GM21526 (cell line): ENCODE measurements at regions not wholly inside any gene's neighbourhood (a gene's known extent, or its start where the extent isn't known, plus 50 kb on each side); places are given as distances from the start of the nearest gene placed in this dataset.

Experiments
- ATAC-seq: cut with Tn5 transposase; IDR thresholded peaks from one replicate; pipeline ENCODE4 v1.9.1; 2021; ENCODE audit warnings: moderate library complexity; ENCODE audit not compliant: unreplicated experiment, low FRiP score

- no peak for ATAC-seq
These were observed 511.0 kb upstream of the HTR2A start for GRCh38 chr13:47407808-47408207.

- no peak for ATAC-seq
These were observed 502.7 kb upstream of the HTR2A start for GRCh38 chr13:47399599-47399998.

DNA sequence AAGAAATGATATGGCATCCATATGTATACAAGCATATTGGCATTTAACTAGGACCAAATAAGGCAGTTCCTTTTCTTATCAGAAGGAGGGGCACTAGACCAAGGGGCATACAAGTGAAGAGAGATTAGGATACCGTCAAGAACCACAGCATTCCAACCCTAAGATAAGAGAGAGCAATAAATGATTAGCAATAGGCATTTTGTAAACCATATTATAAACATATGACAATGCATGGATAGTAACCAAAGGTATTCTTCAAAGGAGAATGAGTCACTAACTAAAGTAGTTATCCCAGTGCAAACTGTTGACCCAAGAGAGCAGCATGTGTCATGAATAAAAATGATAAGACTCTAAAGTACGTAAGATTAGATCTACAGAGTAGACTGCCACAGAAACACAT is 500.9 kb upstream of the HTR2A start:
- ATAC-seq: no peak

GRCh38 chr13:47396915-47397314 is 500.1 kb upstream of the HTR2A start:
- no peak for ATAC-seq

DNA sequence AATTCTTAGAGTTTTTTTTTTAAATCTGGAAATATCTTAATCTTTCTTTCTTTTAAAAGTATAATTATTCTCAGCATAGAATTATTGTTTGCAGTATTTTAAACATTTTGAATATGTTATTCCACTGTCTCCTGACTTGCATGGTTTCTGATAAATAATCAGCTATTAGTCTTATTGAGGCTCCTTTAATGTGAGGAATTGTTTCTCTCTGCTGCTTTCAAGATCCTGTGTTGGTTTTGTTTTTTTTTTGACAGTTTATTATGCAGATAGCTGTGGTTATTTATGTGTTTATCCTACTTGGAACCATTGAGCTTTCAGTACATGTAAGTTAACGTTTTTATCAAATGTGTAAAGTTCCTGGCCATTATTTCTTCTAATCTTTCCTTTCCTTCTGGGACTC is 477.9 kb upstream of the HTR2A start:
- no peak for ATAC-seq

- ATAC-seq: no peak
These were observed 475.9 kb upstream of the HTR2A start for GRCh38 chr13:47372751-47373150.

GRCh38 chr13:47351798-47352197 is 454.9 kb upstream of the HTR2A start:
- ATAC-seq: no peak

GRCh38 chr13:47350334-47351124 is 453.7 kb upstream of the HTR2A start:
- no peak for ATAC-seq

GRCh38 chr13:47349211-47349610 is 452.4 kb upstream of the HTR2A start:
- no peak for ATAC-seq

GRCh38 chr13:47337781-47338507 is 441.1 kb upstream of the HTR2A start:
- ATAC-seq: no peak

- no peak for ATAC-seq
These were observed 437.3 kb upstream of the HTR2A start for GRCh38 chr13:47334173-47334572.

DNA sequence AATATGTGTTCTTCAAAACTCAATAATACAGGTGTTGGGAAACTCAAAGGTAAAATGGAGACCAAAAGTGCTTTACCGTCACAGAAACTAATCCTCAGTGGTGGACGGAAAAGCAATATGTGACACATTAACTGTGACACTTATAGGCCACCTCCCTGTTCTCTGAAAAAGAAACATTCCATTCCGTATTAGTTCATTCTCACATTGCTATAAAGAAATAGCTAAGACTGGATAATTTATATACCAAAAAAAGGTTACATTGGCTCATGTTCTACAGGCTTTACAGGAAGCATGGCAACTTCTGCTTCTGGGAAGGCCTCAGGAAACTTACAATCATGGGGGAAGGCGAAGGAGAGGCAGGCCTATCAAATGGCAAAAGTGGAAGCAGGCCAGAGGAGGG is 435.3 kb upstream of the HTR2A start:
- ATAC-seq: no peak

- ATAC-seq: no peak
These were observed 433.2 kb upstream of the HTR2A start for GRCh38 chr13:47330031-47330430.

DNA sequence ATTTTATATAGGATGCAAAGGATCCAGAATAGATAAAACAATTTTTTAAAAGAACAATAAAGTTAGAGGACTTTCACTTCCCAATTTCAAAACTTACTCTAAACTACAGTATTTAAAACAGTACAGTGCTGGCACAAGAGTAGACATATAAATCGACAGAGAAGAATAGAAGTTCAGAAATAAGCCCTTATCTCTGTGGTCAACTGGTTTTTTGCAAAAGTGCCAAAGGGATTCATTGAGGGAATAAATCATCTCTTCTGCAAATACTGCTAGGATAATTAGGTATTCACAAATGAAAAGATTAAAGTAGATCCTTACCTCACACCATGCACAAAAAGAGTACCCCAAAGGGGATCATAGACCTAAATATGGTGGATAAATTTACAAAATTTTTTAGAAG is 431.0 kb upstream of the HTR2A start:
- ATAC-seq: no peak

DNA sequence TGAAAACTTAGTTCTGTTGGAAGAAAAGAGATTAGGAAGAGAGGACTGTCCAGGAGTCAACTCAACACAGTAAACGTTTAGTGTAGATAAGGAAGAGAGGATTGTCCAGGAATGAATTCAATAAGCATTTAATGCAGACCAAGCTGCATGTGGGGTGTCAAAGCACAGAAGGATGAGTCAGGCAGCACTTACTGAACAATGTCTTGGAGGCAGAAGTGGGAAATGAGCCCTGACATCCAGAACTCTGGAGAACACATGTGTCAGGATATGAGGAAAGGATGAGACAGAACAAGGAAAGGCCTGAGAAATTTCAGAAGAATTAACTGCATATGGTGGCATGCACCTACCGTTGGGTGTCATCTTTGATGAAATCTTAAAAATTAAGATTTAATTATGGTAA is 429.2 kb upstream of the HTR2A start:
- no peak for ATAC-seq

GRCh38 chr13:47317356-47317755 is 420.5 kb upstream of the HTR2A start:
- ATAC-seq: no peak

GRCh38 chr13:47310401-47310800 is 413.5 kb upstream of the HTR2A start:
- no peak for ATAC-seq

GRCh38 chr13:47306991-47307390 is 410.1 kb upstream of the HTR2A start:
- ATAC-seq: no peak

DNA sequence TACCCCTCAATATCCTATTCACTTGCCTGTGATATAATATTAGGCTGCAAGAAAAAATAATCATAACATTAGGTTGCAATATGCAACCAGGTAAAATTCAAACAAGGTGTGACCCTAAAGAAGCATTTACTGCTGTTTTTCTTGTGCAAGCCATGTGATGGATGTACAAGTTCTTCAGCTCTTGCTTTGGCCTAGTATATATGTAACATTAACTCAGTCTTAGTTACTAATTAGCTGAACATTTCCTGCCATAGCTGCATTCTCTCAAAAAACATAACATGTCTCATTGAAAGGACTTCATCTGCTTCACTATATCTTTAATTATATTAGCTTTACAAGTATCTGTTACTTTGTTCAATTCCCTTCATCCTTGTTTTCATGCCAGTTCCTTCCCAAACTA is 406.8 kb upstream of the HTR2A start:
- ATAC-seq: no peak

- no peak for ATAC-seq
These were observed 402.5 kb upstream of the HTR2A start for GRCh38 chr13:47299304-47299703.

DNA sequence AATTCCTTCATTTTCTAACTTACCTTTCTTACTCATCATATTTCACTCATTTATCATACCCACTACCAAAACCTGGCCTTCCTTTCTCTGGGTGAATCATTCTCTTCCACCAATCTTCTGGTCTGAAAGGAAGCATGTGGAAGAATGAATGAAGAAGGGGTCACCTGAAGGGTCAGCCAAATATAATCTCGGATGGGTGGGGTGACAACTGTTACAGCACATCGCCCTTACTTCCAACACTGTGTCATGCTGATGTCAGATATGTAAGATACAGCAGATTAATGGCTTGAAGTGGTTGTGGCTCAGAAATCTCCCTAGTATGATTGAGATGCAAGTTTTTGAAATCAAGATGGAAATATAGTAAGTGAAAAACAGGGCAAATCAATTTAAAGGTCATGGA is 401.7 kb upstream of the HTR2A start:
- ATAC-seq: no peak

DNA sequence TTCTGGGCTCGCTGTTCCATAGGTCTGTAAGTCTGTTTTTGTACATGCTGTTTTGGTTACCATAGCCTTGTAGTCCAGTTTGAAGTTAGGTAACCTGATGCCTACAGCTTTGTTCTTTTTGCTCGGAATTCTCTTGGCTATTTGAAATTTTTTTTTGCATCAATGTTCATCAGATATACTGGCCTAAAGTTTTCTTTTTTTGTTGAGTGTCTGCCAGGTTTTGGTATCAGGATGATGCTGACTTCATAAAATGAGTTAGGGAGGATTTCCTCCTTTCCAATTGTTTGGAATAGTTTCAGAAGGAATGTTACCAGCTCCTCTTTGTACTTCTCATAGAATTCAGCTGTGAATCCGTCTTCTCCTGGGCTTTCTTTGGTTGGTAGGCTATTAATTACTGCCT is 397.8 kb upstream of the HTR2A start:
- no peak for ATAC-seq
